ENCODE measurements at regions not wholly inside any gene's neighbourhood (a gene's known extent, or its start where the extent isn't known, plus 50 kb on each side); places are given as distances from the start of the nearest gene placed in this dataset.
A peak's percentile ranks its signal among the peaks of the same experiment; 100 is the strongest.
"Not testable (repeated sequence)": the region's sequence is repeated elsewhere in the genome, so short reads cannot be mapped to it uniquely, and the experiment has no call there.

GRCh38 chr6:150684161-150684560 lies 84.5 kb downstream of the PLEKHG1 start:
- DNase-seq, result no peak

GRCh38 chr6:150684714-150685459 lies 85.2 kb downstream of the PLEKHG1 start:
- no peak for DNase-seq

GRCh38 chr6:150685860-150686259 lies 86.2 kb downstream of the PLEKHG1 start:
- no peak for DNase-seq

- no peak for DNase-seq
Observed at GRCh38 chr6:150686566-150686965, 86.9 kb downstream of the PLEKHG1 start.

GRCh38 chr6:150687508-150687907 lies 87.8 kb downstream of the PLEKHG1 start:
- DNase-seq, result no peak

- DNase-seq, result no peak
Observed at GRCh38 chr6:150689900-150690590, 90.4 kb downstream of the PLEKHG1 start.

- no peak for DNase-seq
Observed at GRCh38 chr6:150690681-150691080, 91.0 kb downstream of the PLEKHG1 start.

- DNase-seq, result peak; percentile 16
Observed at GRCh38 chr6:150691463-150691862, 91.8 kb downstream of the PLEKHG1 start.

- no peak for DNase-seq
Observed at GRCh38 chr6:150692604-150693003, 92.9 kb downstream of the PLEKHG1 start.

- DNase-seq, result no peak
Observed at GRCh38 chr6:150694889-150695288, 95.2 kb downstream of the PLEKHG1 start.

- peak; percentile 49 for DNase-seq
Observed at GRCh38 chr6:150695652-150696051, 96.0 kb downstream of the PLEKHG1 start.

- DNase-seq, result peak; percentile 35
Observed at GRCh38 chr6:150696190-150696589, 96.5 kb downstream of the PLEKHG1 start.

GRCh38 chr6:150696918-150697317 lies 97.2 kb downstream of the PLEKHG1 start:
- not testable (repeated sequence) for DNase-seq

- no peak for DNase-seq
Observed at GRCh38 chr6:150697515-150697914, 97.8 kb downstream of the PLEKHG1 start.

- DNase-seq, result no peak
Observed at GRCh38 chr6:150698391-150698790, 98.7 kb downstream of the PLEKHG1 start.

GRCh38 chr6:150702675-150703074 lies 103.0 kb downstream of the PLEKHG1 start:
- no peak for DNase-seq

GRCh38 chr6:150704447-150705192 lies 104.9 kb downstream of the PLEKHG1 start:
- no peak for DNase-seq

GRCh38 chr6:150705392-150705791 lies 105.7 kb downstream of the PLEKHG1 start:
- DNase-seq, result no peak

GRCh38 chr6:150710236-150710635 lies 110.6 kb downstream of the PLEKHG1 start:
- DNase-seq, result no peak

- no peak for DNase-seq
Observed at GRCh38 chr6:150711061-150711460, 111.4 kb downstream of the PLEKHG1 start.

GRCh38 chr6:150711584-150712504 lies 112.2 kb downstream of the PLEKHG1 start:
- no peak for DNase-seq

GRCh38 chr6:150712505-150713252 lies 113.0 kb downstream of the PLEKHG1 start:
- no peak for DNase-seq
